Left lung (tissue), 4 donors: ENCODE measurements at regions not wholly inside any gene's neighbourhood (a gene's known extent, or its start where the extent isn't known, plus 50 kb on each side); places are given as distances from the start of the nearest gene placed in this dataset.

Experiments used
- ATAC-seq: fragments of 200-7000 bp; cut with Tn5 transposase; one replicate; pipeline ENCODE4 v1.9.1; 2020; ENCODE audit warnings: moderate library complexity
- DNase-seq, 4 donors: peaks; one replicate each; pipeline ENCODE4 v3.0.0-alpha.2; 2013 to 2020
- H3K27ac ChIP-seq, 2 donors: fragments of 200-600 bp; sonication (generic) in 1 of 2; one replicate each; pipeline versions ENCODE4 v1.5.0 to v1.8.0; 2020 to 2021
- H3K27me3 ChIP-seq, 2 donors: fragments of 200-600 bp; sonication (generic) in 1 of 2; one replicate each; pipeline versions ENCODE4 v1.5.0 to v1.8.0; 2020 to 2021
- H3K36me3 ChIP-seq, 2 donors: fragments of 200-600 bp; sonication (generic) in 1 of 2; one replicate each; pipeline versions ENCODE4 v1.5.0 to v1.8.0; 2020 to 2021
- H3K4me1 ChIP-seq, 2 donors: fragments of 200-600 bp; one replicate each; pipeline ENCODE4 v1.8.0; 2021
- H3K4me3 ChIP-seq, 2 donors: fragments of 200-600 bp; sonication (generic) in 1 of 2; one replicate each; pipeline versions ENCODE4 v1.5.0 to v1.8.0; 2020 to 2021; ENCODE audit warnings: mild to moderate bottlenecking in 1 of 2
- H3K9me3 ChIP-seq, 2 donors: fragments of 200-600 bp; sonication (generic) in 1 of 2; one replicate each; pipeline versions ENCODE4 v1.5.0 to v1.8.0; 2020 to 2021
- CTCF ChIP-seq, 2 donors: fragments of 200-600 bp; sonication (generic) in 1 of 2; IDR thresholded peaks; one replicate each; pipeline versions ENCODE4 v1.5.0 to v1.8.0; 2021; ENCODE audit warnings: antibody characterized with exemption in 2 of 2
- intact Hi-C, 2 donors: fragments of 100-400 bp; cut with DNase I; formaldehyde crosslinking; loops; one replicate each; pipeline versions ENCODE4 v1.11.2 to v1.14.2; 2022
- donor health status: DM: no; HTN: yes; CAD: no.
- donor health status: DM: no; HTN: no; CAD: no.

- intact Hi-C loops, result loop anchor here in 1 of 2 donors (10.0 kb wide), 1 partner anchor 230 kb away; no protein-coding TSS in a partner anchor
- peak; percentile 47 to 55 for TF ChIP-seq CTCF (IDR thresholded peaks at IDR 0.05)
- H3K4me1 ChIP-seq, result no peaks in the 10 kb centered on the region
- peak; percentile 82 for ATAC-seq
- H3K27ac ChIP-seq, result no peak overlapping the region
- H3K36me3 ChIP-seq, result no peaks in the 10 kb centered on the region
- DNase-seq, result peak in 2 of 4 donors; percentile 53 to 77
- H3K4me3 ChIP-seq, result no peak overlapping the region
- H3K9me3 ChIP-seq, result no peaks in the 10 kb centered on the region
- no peaks in the 10 kb centered on the region for H3K27me3 ChIP-seq
Observed at GRCh38 chr18:54444319-54444914, 86.7 kb downstream of the C18orf54 start.

GRCh38 chr18:54453996-54454395, 96.3 kb downstream of the C18orf54 start:
- H3K27ac ChIP-seq, result no peak overlapping the region
- H3K4me3 ChIP-seq, result no peak overlapping the region
- H3K36me3 ChIP-seq, result no peaks in the 10 kb centered on the region
- H3K27me3 ChIP-seq, result no peaks in the 10 kb centered on the region
- H3K4me1 ChIP-seq, result no peaks in the 10 kb centered on the region
- DNase-seq (no peak), ATAC-seq (no peak)
- intact Hi-C loops, result no loop called here
- no peaks in the 10 kb centered on the region for H3K9me3 ChIP-seq
- no peak for TF ChIP-seq CTCF (IDR thresholded peaks at IDR 0.05)

GRCh38 chr18:54465502-54465901, 107.8 kb downstream of the C18orf54 start:
- H3K4me3 ChIP-seq, result no peak overlapping the region
- no peak overlapping the region for H3K27ac ChIP-seq
- no peak for DNase-seq
- intact Hi-C loops, result no loop called here
- no peak for TF ChIP-seq CTCF (IDR thresholded peaks at IDR 0.05)
- no peaks in the 10 kb centered on the region for H3K36me3 ChIP-seq
- no peak for ATAC-seq
- H3K9me3 ChIP-seq, result peaks cover 0 to 8% of the 10 kb centered on the region in 2 donors
- no peaks in the 10 kb centered on the region for H3K4me1 ChIP-seq
- H3K27me3 ChIP-seq, result no peaks in the 10 kb centered on the region

- Histone ChIP-seq H3K36me3 (no peaks in the 10 kb centered on the region), H3K27ac (no peak overlapping the region), H3K27me3 (no peaks in the 10 kb centered on the region), H3K4me1 (no peaks in the 10 kb centered on the region), H3K9me3 (peaks cover 0 to 8% of the 10 kb centered on the region in 2 donors), H3K4me3 (no peak overlapping the region)
- TF ChIP-seq CTCF (IDR thresholded peaks at IDR 0.05), result no peak
- intact Hi-C loops, result no loop called here
- DNase-seq (no peak), ATAC-seq (no peak)
Observed at GRCh38 chr18:54466248-54467005, 108.7 kb downstream of the C18orf54 start.

- DNase-seq (no peak), ATAC-seq (no peak)
- no peaks in the 10 kb centered on the region for H3K4me1 ChIP-seq
- no peaks in the 10 kb centered on the region for H3K27me3 ChIP-seq
- no peaks in the 10 kb centered on the region for H3K36me3 ChIP-seq
- H3K4me3 ChIP-seq, result no peak overlapping the region
- H3K9me3 ChIP-seq, result no peaks in the 10 kb centered on the region
- no peak for TF ChIP-seq CTCF (IDR thresholded peaks at IDR 0.05)
- intact Hi-C loops, result no loop called here
- H3K27ac ChIP-seq, result no peak overlapping the region
Observed at GRCh38 chr18:54479365-54479764, 111.7 kb upstream of the DYNAP start.
